H1 (cell line): ENCODE measurements at regions not wholly inside any gene's neighbourhood (a gene's known extent, or its start where the extent isn't known, plus 50 kb on each side); places are given as distances from the start of the nearest gene placed in this dataset.
A peak's percentile ranks its signal among the peaks of the same experiment; 100 is the strongest.

Source experiments
- CTCF ChIA-PET: fragments of 300-600 bp; sonication (Branson Sonifier 250); formaldehyde crosslinking; loops from one replicate; lab custom pipeline; 2021; ENCODE audit not compliant: partially characterized antibody; lab: Charles Lee
- POLR2A ChIA-PET: fragments of 300-600 bp; sonication (Branson Sonifier 250); formaldehyde crosslinking; loops from one replicate; lab custom pipeline; 2021; ENCODE audit warnings: inconsistent platforms; ENCODE audit not compliant: partially characterized antibody; lab: Charles Lee
- DNase-seq, 2 experiments: peaks; one replicate each; pipeline versions ENCODE4 v3.0.0 to v3.0.0-alpha.2; 2010 to 2022; ENCODE audit warnings: low spot score in 2 of 2, low read depth in 1 of 2, mixed read lengths in 1 of 2
- FAIRE-seq: peaks from 2 replicates; lab custom pipeline; 2011; peaks lifted over from hg19 to GRCh38; lab: Jason Lieb, UNC
- H2AFZ ChIP-seq: 2 replicates; pipeline ENCODE4 v1.8.1; 2012; ENCODE audit warnings: low read length, inconsistent platforms
- H2AK5ac ChIP-seq: 2 replicates; pipeline ENCODE4 v1.6.1; 2013; ENCODE audit warnings: low read depth, low read length
- H2BK120ac ChIP-seq: replicated peaks from 2 replicates; pipeline ENCODE3; 2013; ENCODE audit warnings: low read depth, low read length, inconsistent platforms
- H2BK12ac ChIP-seq: 2 replicates; pipeline ENCODE4 v1.6.1; 2013; ENCODE audit warnings: low read depth, low read length
- H2BK15ac ChIP-seq: 2 replicates; pipeline ENCODE4 v1.6.1; 2013; ENCODE audit warnings: low read length
- H2BK20ac ChIP-seq: 2 replicates; pipeline ENCODE4 v1.6.1; 2013; ENCODE audit warnings: low read length
- H2BK5ac ChIP-seq: 2 replicates; pipeline ENCODE4 v1.6.1; 2013; ENCODE audit warnings: low read depth, low read length
- H3K14ac ChIP-seq: 2 replicates; pipeline ENCODE4 v1.6.1; 2013; ENCODE audit warnings: inconsistent platforms; ENCODE audit not compliant: insufficient read length
- H3K18ac ChIP-seq: 2 replicates; pipeline ENCODE4 v1.6.1; 2013; ENCODE audit warnings: low read length; ENCODE audit errors: extremely low read depth
- H3K23ac ChIP-seq: 2 replicates; pipeline ENCODE4 v1.6.1; 2013; ENCODE audit warnings: inconsistent platforms; ENCODE audit not compliant: insufficient read length
- H3K23me2 ChIP-seq: 2 replicates; pipeline ENCODE4 v1.6.1; 2013; ENCODE audit warnings: low read depth, low read length
- H3K27ac ChIP-seq: 2 replicates; pipeline ENCODE4 v1.6.1; 2011; ENCODE audit warnings: low read depth, low read length, inconsistent platforms
- H3K27me3 ChIP-seq, 4 experiments: replicated peaks in 1 of 4; 1 replicate in 1 of 4; 2 replicates in 3 of 4; pipeline versions ENCODE4 v1.6.1 to v1.8.1; 2011 to 2013; ENCODE audit warnings: low read length in 3 of 4, mild to moderate bottlenecking in 3 of 4, inconsistent platforms in 2 of 4, mixed read lengths in 2 of 4, moderate library complexity in 1 of 4; ENCODE audit not compliant: control insufficient read depth in 3 of 4, insufficient read depth in 3 of 4; ENCODE audit errors: extremely low read depth in 1 of 4
- H3K36me3 ChIP-seq, 4 experiments: 2 replicates each; pipeline versions ENCODE4 v1.6.1 to v1.8.1; 2011 to 2013; ENCODE audit warnings: mild to moderate bottlenecking in 4 of 4, low read length in 3 of 4, moderate library complexity in 2 of 4, control low read depth in 1 of 4, inconsistent platforms in 1 of 4; ENCODE audit not compliant: insufficient read depth in 4 of 4, control insufficient read depth in 2 of 4
- H3K4ac ChIP-seq: replicated peaks from 2 replicates; pipeline ENCODE3; 2013; ENCODE audit warnings: low read length, low read depth, mixed read lengths, inconsistent platforms; ENCODE audit not compliant: insufficient read length
- H3K4me1 ChIP-seq, 4 experiments: replicated peaks in 1 of 4; 1 replicate in 1 of 4; 2 replicates in 3 of 4; pipeline versions ENCODE4 v1.6.1 to v1.8.1; 2011 to 2013; ENCODE audit warnings: low read length in 3 of 4, inconsistent platforms in 2 of 4, mixed read lengths in 1 of 4; ENCODE audit not compliant: insufficient read depth in 4 of 4, control insufficient read depth in 3 of 4
- H3K4me2 ChIP-seq, 2 experiments: 2 replicates each; pipeline versions ENCODE4 v1.6.1 to v1.8.1; 2011 to 2013; ENCODE audit warnings: low read depth in 2 of 2, low read length in 2 of 2, control low read depth in 1 of 2, inconsistent platforms in 1 of 2, mild to moderate bottlenecking in 1 of 2; ENCODE audit not compliant: insufficient read depth in 1 of 2
- H3K4me3 ChIP-seq, 4 experiments: fragments of 200-600, 300-600 bp in 1 of 4; sonication (generic), shearing (Covaris generic), sonication (Bioruptor Twin) in 1 of 4; 2 replicates each; pipeline versions ENCODE4 v1.5.1 to v1.8.1; 2011 to 2016; ENCODE audit warnings: low read length in 4 of 4, low read depth in 3 of 4, control low read depth in 2 of 4, inconsistent platforms in 2 of 4, mild to moderate bottlenecking in 2 of 4, mixed read lengths in 1 of 4, moderate library complexity in 1 of 4; ENCODE audit not compliant: insufficient read depth in 2 of 4; ENCODE audit errors: extremely low read depth in 1 of 4
- H3K56ac ChIP-seq: replicated peaks from 2 replicates; pipeline ENCODE3; 2013; ENCODE audit warnings: low read depth, mild to moderate bottlenecking, mixed read lengths, low read length, inconsistent platforms; ENCODE audit not compliant: insufficient read length
- H3K79me1 ChIP-seq: 2 replicates; pipeline ENCODE4 v1.6.1; 2013; ENCODE audit warnings: low read depth, low read length, control low read depth
- H3K79me2 ChIP-seq, 2 experiments: 2 replicates each; pipeline versions ENCODE4 v1.6.1 to v1.8.1; 2012 to 2013; ENCODE audit warnings: low read length in 2 of 2, mild to moderate bottlenecking in 2 of 2, inconsistent platforms in 1 of 2; ENCODE audit not compliant: insufficient read depth in 2 of 2, control insufficient read depth in 1 of 2
- H3K9ac ChIP-seq, 4 experiments: replicated peaks in 1 of 4; 1 replicate in 1 of 4; 2 replicates in 3 of 4; pipeline versions ENCODE4 v1.6.1 to v1.8.1; 2011 to 2013; ENCODE audit warnings: low read depth in 3 of 4, low read length in 3 of 4, control low read depth in 2 of 4, mild to moderate bottlenecking in 2 of 4, moderate library complexity in 2 of 4, inconsistent platforms in 1 of 4; ENCODE audit errors: extremely low read depth in 1 of 4
- H3K9me3 ChIP-seq, 2 experiments: 2 replicates each; pipeline versions ENCODE4 v1.6.1 to v1.8.1; 2012 to 2013; ENCODE audit warnings: mild to moderate bottlenecking in 2 of 2, moderate library complexity in 2 of 2, control low read depth in 1 of 2, inconsistent platforms in 1 of 2, low read depth in 1 of 2, low read length in 1 of 2, mixed read lengths in 1 of 2; ENCODE audit not compliant: insufficient read depth in 2 of 2
- H4K20me1 ChIP-seq, 2 experiments: replicated peaks in 1 of 2; 2 replicates each; pipeline versions ENCODE3 to v1.8.1; 2011 to 2013; ENCODE audit warnings: inconsistent platforms in 2 of 2, low read length in 2 of 2, mild to moderate bottlenecking in 1 of 2; ENCODE audit not compliant: insufficient read depth in 2 of 2, control insufficient read depth in 1 of 2
- H4K5ac ChIP-seq: 2 replicates; pipeline ENCODE4 v1.6.1; 2013; ENCODE audit warnings: low read length, low read depth, mixed read lengths, inconsistent platforms; ENCODE audit not compliant: insufficient read length
- H4K8ac ChIP-seq: 2 replicates; pipeline ENCODE4 v1.8.0; 2013; ENCODE audit warnings: mild to moderate bottlenecking, moderate library complexity, low read length, inconsistent platforms; ENCODE audit not compliant: insufficient read depth; ENCODE audit errors: extremely low read depth
- H4K91ac ChIP-seq: replicated peaks from 2 replicates; pipeline ENCODE3; 2013; ENCODE audit warnings: low read length, mixed read lengths, inconsistent platforms; ENCODE audit not compliant: insufficient read length
- HDAC2 ChIP-seq, 2 experiments: fragments of 300-600 bp in 1 of 2; sonication (generic) in 1 of 2; IDR thresholded peaks; 2 replicates each; pipeline ENCODE4 v1.6.1; 2011 to 2012; ENCODE audit warnings: low read depth in 2 of 2, low read length in 2 of 2, mild to moderate bottlenecking in 2 of 2, moderate library complexity in 2 of 2, borderline replicate concordance in 1 of 2, inconsistent platforms in 1 of 2
- POLR2A ChIP-seq, 2 experiments: IDR thresholded peaks; 1 replicate in 1 of 2; 2 replicates in 1 of 2; pipeline ENCODE4 v1.6.1; 2011; ENCODE audit warnings: low read depth in 2 of 2, low read length in 2 of 2, mild to moderate bottlenecking in 2 of 2; ENCODE audit errors: control extremely low read depth in 1 of 2
- RNF2 ChIP-seq: fragments of 200-900, 300-1000 bp; sonication (generic); IDR thresholded peaks from 2 replicates; pipeline ENCODE4 v1.7.1; 2016; ENCODE audit warnings: borderline replicate concordance, low read depth, mild to moderate bottlenecking, antibody characterized with exemption, low read length; ENCODE audit not compliant: poor library complexity, severe bottlenecking; ENCODE audit errors: missing control alignments
- USF2 ChIP-seq: IDR thresholded peaks from 2 replicates; pipeline ENCODE4 v1.6.1; 2011; ENCODE audit warnings: low read length, improper control_type of control experiment
- WGBS, 2 experiments: shearing (Covaris generic) in 1 of 2; methylation state at CpG; one replicate each; pipeline versions ENCODE4 v1.1.6 to v1.1.7; 2013 to 2015; ENCODE audit warnings: low lambda C conversion rate in 2 of 2, mixed read lengths in 2 of 2, inconsistent platforms in 1 of 2, low coverage in 1 of 2, missing lambda C conversion rate in 1 of 2; ENCODE audit not compliant: insufficient replicate concordance in 2 of 2, insufficient coverage in 1 of 2, insufficient read length in 1 of 2; ENCODE audit errors: extremely low coverage in 1 of 2, missing lambda C conversion rate in 1 of 2; 5-methylcytosine and 5-hydroxymethylcytosine counted together

- H3K79me2 ChIP-seq: no peaks in the 10 kb centered on the region
- no peak overlapping the region for H3K4me2 ChIP-seq
- WGBS, 2 experiments: 91% methylated on average over 15 of the region's 18 CpGs; no CpG with 5 or more reads in 1 of the 2 experiments
- H2BK15ac ChIP-seq: no peak overlapping the region
- no peak overlapping the region for H3K56ac ChIP-seq
- peaks cover 1% of the 10 kb centered on the region; the same call in 1 of the 2 replicates for H3K23me2 ChIP-seq
- no peak overlapping the region for H3K9ac ChIP-seq
- no peak overlapping the region for H3K18ac ChIP-seq
- H3K4me1 ChIP-seq: peaks cover 0 to 4% (median 0%) of the 10 kb centered on the region in 4 experiments; a peak in 1 of 7 replicates
- no peak overlapping the region for H4K5ac ChIP-seq
- no peak overlapping the region for H2BK120ac ChIP-seq
- ChIA-PET POLR2A (no interaction called here), CTCF (interaction anchor here (0.6 to 2.5 kb wide), 4 partner anchors 10 to 121 kb away, joined by 3 to 8 read pairs (median 4); no protein-coding TSS in a partner anchor)
- H2AK5ac ChIP-seq: 0 out of 2 replicates have a peak overlapping the region, but pooled peaks have one; percentile 11
- no peaks in the 10 kb centered on the region for H3K9me3 ChIP-seq
- H3K36me3 ChIP-seq: no peaks in the 10 kb centered on the region
- no peaks in the 10 kb centered on the region for H3K79me1 ChIP-seq
- H3K4ac ChIP-seq: no peak overlapping the region
- H4K20me1 ChIP-seq: peaks cover 0 to 1% of the 10 kb centered on the region in 2 experiments
- DNase-seq: no peak
- no peak overlapping the region for H4K91ac ChIP-seq
- H3K4me3 ChIP-seq: no peak overlapping the region
- H3K14ac ChIP-seq: no peak overlapping the region
- H4K8ac ChIP-seq: no peak overlapping the region
- H2BK20ac ChIP-seq: no peak overlapping the region
- no peaks in the 10 kb centered on the region; a peak in 1 of 7 replicates for H3K27me3 ChIP-seq
- H2AFZ ChIP-seq: no peak overlapping the region
- TF ChIP-seq POLR2A (IDR thresholded peaks at IDR 0.05; ENCODE audit: control extremely low read depth in 1 of 2, low read depth in 2 of 2, low read length in 2 of 2) (no peak), HDAC2 (IDR thresholded peaks at IDR 0.05; ENCODE audit: borderline replicate concordance in 1 of 2, low read depth in 2 of 2, low read length in 2 of 2) (no peak), RNF2 (no peak), USF2 (no peak)
- TF ChIP-seq, all 59 proteins: peak for 0
- Histone ChIP-seq H2BK5ac (no peak overlapping the region), H3K27ac (no peak overlapping the region), H2BK12ac (no peak overlapping the region), H3K23ac (no peak overlapping the region)
- no peak for FAIRE-seq
Measured at GRCh38 chr13:111626371-111627305, 306.2 kb downstream of the TEX29 start.
